ENCODE measurements at regions not wholly inside any gene's neighbourhood (a gene's known extent, or its start where the extent isn't known, plus 50 kb on each side); places are given as distances from the start of the nearest gene placed in this dataset.

DNA sequence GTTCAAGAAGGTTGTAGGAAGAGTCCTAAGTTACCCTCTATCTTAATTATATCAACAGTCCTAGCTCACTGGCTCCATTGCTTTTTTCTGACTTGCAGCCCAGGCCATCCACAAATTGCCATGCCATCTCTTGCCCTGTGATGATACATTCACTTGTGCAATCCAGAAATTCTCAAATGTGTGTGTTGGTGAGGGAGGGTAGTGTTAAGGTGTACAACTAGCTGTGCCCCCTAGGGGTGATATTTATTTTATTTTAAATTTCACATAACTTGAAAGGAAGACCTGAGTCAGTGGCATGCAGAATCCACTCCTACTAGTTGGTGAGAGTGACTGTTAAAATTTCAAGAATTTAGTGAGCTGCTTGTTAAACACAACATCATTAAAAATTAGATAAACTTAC lies 156.1 kb upstream of the ANKRD28 start:
- TF ChIP-seq, protein P1, sequence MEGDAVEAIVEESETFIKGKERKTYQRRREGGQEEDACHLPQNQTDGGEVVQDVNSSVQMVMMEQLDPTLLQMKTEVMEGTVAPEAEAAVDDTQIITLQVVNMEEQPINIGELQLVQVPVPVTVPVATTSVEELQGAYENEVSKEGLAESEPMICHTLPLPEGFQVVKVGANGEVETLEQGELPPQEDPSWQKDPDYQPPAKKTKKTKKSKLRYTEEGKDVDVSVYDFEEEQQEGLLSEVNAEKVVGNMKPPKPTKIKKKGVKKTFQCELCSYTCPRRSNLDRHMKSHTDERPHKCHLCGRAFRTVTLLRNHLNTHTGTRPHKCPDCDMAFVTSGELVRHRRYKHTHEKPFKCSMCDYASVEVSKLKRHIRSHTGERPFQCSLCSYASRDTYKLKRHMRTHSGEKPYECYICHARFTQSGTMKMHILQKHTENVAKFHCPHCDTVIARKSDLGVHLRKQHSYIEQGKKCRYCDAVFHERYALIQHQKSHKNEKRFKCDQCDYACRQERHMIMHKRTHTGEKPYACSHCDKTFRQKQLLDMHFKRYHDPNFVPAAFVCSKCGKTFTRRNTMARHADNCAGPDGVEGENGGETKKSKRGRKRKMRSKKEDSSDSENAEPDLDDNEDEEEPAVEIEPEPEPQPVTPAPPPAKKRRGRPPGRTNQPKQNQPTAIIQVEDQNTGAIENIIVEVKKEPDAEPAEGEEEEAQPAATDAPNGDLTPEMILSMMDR (IDR thresholded peaks at IDR 0.05) = peak; percentile 28; the same call in 1 of the 2 replicates
- no peak for TF ChIP-seq ZFX (IDR thresholded peaks at IDR 0.05; ENCODE audit: borderline replicate concordance)
- H3K27ac ChIP-seq = no peak overlapping the region

DNA sequence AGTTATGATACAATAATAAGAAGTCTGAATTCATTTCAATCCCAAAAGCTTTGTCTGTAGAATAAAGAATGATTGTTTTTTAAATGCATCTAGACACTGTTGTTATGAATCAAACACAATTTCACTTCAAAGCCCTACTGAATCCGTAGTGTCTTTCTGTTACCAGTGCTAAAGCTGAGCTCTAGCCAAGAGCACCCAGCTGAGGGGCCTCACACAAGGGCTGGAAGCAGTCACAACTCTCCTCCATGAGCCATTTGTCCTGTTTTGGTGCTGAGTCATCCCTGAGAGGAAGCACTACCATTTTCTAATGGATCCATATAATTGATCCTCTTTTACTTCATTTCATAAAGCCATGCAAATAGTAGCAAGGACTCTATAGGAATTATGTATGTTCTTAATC lies 158.2 kb upstream of the ANKRD28 start:
- TF ChIP-seq, protein P1 (IDR thresholded peaks at IDR 0.05) = no peak
- TF ChIP-seq ZFX (IDR thresholded peaks at IDR 0.05; ENCODE audit: borderline replicate concordance) = no peak

DNA sequence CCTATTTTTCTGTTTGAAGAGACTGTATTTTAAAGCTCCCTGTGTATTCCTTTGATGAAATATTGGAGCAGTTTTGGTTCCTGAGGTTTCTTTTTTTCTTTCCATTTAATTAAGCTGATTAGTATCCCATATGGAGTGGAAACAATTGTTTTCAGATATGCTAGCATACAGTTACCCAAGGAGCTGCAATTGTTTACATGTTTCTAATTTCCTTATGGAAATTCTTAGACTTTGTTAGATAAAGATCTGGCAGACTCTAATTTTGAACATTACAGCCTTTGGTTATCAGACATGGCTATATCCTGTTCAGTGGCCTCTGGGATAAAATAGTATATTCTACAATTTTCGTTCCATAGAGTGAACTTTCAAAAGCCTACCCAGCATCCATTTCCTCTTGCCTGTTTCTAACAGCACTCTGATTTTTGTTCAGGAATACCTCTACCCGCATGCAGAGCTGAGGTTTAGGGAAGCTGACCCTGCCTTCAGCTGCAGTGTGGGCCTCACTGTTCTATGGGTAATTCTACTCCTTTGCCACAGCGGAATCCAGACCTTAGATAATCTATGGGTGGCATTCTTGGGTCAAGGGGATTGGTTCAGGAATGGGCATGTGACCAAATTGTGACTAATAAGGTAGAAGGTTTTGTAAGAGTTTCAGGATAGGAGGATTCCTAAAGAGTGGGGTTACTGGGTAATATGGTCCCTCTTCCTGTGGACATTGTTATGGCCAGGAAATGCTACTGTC lies 161.1 kb upstream of the ANKRD28 start:
- no peak overlapping the region for H3K27ac ChIP-seq
- TF ChIP-seq ZFX (IDR thresholded peaks at IDR 0.05; ENCODE audit: borderline replicate concordance) = no peak
- TF ChIP-seq, protein P1 (IDR thresholded peaks at IDR 0.05) = no peak

More for the DNA sequence above, 158.2 kb upstream of the ANKRD28 start:
- H3K27ac ChIP-seq = no peak overlapping the region

DNA sequence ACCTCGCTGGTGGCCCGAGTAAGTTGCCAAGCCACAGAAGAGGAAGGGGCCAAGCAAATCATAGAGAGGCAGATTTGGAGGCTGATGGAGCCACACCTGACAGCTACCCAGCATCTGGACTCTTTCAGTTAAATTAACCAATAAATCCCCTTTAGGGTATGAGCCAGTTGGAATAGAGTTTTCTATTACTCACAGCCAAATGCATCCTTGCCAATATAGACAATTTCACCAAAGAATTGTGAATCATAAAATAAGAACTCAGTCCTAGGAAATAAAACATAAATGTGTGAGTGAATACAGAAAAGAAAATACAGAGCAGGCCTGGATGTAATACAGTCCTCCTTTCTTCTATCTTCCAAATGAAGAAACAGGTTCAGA lies 161.6 kb upstream of the ANKRD28 start:
- no peak overlapping the region for H3K27ac ChIP-seq
- TF ChIP-seq, protein P1 (IDR thresholded peaks at IDR 0.05) = no peak
- no peak for TF ChIP-seq ZFX (IDR thresholded peaks at IDR 0.05; ENCODE audit: borderline replicate concordance)

DNA sequence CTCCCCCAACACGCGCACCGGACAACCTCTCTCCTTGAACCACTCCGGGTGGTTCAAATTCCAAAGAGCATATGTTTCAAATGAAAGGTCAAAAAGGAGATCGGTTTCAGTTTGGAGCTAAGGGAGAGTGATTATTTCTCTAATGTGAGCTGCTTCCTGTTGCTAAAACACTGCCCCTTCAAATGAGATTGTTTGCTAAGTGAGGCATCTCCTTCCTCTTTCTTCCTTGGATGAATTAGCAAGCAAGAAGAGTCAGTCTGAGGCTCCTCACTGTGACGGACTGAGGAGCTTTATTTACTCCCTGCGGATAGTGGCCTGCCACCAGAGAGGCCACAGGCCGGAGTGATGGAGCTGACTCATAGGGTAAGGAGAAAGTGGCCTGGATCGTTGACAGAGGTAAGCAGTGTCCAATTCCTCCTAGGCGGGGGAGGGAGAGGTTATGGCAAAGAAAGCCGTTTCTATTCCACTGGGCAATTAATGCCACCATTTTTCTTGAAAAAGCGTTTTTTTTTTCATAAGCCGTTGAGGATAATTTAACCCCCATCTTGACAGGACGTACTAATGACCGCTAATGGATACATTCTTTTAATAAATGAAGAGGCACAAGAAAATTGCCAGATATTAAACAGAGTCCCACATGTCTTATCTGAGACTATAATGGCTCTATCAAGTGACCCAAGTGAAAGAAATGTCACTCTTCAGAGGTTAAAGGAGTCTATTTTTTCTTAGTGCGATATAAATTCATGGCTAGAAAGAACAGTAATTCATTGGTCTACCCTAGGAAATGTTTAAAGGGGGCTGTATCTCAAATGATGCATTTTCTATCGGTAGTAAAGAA lies 167.0 kb upstream of the ANKRD28 start:
- no peak for TF ChIP-seq ZFX (IDR thresholded peaks at IDR 0.05; ENCODE audit: borderline replicate concordance)
- TF ChIP-seq, protein P1 (IDR thresholded peaks at IDR 0.05) = no peak
- no peak overlapping the region for H3K27ac ChIP-seq

DNA sequence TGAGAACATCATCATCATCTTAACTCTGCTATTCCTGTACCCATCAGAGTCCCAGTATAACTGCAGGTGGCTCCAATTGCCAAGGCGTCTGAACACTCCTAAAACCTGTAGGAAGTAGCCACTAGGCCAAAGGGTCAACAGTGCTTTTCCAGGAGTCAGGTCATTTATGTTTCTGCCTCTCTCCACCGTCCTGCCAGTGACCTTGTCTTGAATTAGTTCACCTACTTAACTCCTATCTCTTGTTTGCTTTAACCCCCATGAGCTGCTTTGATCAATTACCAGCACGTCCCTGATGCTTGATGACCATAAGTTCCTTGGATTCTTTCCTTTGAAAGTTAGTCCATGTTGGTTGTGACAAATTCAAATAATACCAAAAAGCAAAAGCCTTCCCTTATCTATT lies 169.8 kb upstream of the ANKRD28 start:
- TF ChIP-seq, protein P1 (IDR thresholded peaks at IDR 0.05) = no peak
- no peak for TF ChIP-seq ZFX (IDR thresholded peaks at IDR 0.05; ENCODE audit: borderline replicate concordance)
- no peak overlapping the region for H3K27ac ChIP-seq

Data from 22Rv1 (cell line).